Testis (tissue), 2 donors: ENCODE measurements at regions not wholly inside any gene's neighbourhood (a gene's known extent, or its start where the extent isn't known, plus 50 kb on each side); places are given as distances from the start of the nearest gene placed in this dataset.

ENCODE experiments used
- DNase-seq: peaks from one replicate; pipeline ENCODE4 v3.0.0-alpha.2; 2019
- H3K27ac ChIP-seq, 2 donors: fragments of 200-600 bp; sonication (generic); one replicate each; pipeline ENCODE4 v1.5.1; 2019
- H3K27me3 ChIP-seq: fragments of 200-600 bp; sonication (generic); one replicate; pipeline ENCODE4 v1.5.1; 2019
- H3K36me3 ChIP-seq: fragments of 200-600 bp; sonication (generic); one replicate; pipeline ENCODE4 v1.5.1; 2017; ENCODE audit warnings: low read depth; ENCODE audit errors: missing control alignments
- H3K4me1 ChIP-seq: fragments of 200-600 bp; sonication (generic); one replicate; pipeline ENCODE4 v1.5.1; 2019
- H3K4me3 ChIP-seq, 2 donors: fragments of 200-600 bp; sonication (generic); one replicate each; pipeline ENCODE4 v1.5.1; 2017 to 2019
- H3K9me3 ChIP-seq: fragments of 200-600 bp; sonication (generic); one replicate; pipeline ENCODE4 v1.5.1; 2017
- POLR2A ChIP-seq: fragments of 450-650 bp; IDR thresholded peaks from one replicate; pipeline ENCODE4 v1.6.1; 2017; ENCODE audit warnings: antibody characterized with exemption, mild to moderate bottlenecking, moderate library complexity
- WGBS, 2 donors: methylation state at CpG; one replicate each; pipeline ENCODE4 v1.1.5; 2018; 5-methylcytosine and 5-hydroxymethylcytosine counted together
- intact Hi-C: fragments of 100-400 bp; cut with DNase I; formaldehyde crosslinking; loops from one replicate; pipeline ENCODE4 v1.15.1; 2023; ENCODE audit warnings: low total_unique reads
- TF ChIP-seq, protein P1 (sequence below), 3 experiments: fragments of 450-650 bp in 2 of 3; fragments of 200-600 bp in 1 of 3; sonication (generic) in 1 of 3; IDR thresholded peaks; one replicate each; pipeline ENCODE4 v1.5.1; 2016 to 2019; ENCODE audit warnings: antibody characterized with exemption in 3 of 3, mild to moderate bottlenecking in 2 of 3, moderate library complexity in 1 of 3

DNA sequence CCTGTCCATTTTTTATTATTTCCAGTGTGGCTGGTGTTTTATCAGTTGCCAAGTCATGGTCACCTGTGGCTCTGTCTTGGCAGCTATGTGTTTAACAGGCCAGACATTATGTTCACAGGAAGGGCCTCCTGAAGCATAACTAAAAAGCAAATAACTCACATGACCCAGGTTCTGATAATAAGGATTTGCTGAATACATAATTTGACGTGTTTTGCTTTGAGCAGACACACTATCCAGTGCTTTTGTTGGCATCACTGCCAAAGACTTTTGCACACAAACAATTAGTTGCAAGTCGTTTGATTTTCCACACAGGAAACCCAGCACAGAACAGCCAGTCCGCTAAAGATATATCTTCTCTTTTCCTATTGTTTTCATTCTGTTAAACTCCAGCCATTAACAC is 173.6 kb downstream of the ARL4A start:
- Histone ChIP-seq H3K4me1 (no peaks in the 10 kb centered on the region), H3K27me3 (no peaks in the 10 kb centered on the region), H3K9me3 (no peaks in the 10 kb centered on the region), H3K4me3 (no peak overlapping the region), H3K36me3 (no peaks in the 10 kb centered on the region), H3K27ac (no peak overlapping the region)
- DNase-seq: no peak
- WGBS, 2 donors: 33 to 37% methylated on average over 3 of the region's 3 CpGs
- TF ChIP-seq, protein P1, sequence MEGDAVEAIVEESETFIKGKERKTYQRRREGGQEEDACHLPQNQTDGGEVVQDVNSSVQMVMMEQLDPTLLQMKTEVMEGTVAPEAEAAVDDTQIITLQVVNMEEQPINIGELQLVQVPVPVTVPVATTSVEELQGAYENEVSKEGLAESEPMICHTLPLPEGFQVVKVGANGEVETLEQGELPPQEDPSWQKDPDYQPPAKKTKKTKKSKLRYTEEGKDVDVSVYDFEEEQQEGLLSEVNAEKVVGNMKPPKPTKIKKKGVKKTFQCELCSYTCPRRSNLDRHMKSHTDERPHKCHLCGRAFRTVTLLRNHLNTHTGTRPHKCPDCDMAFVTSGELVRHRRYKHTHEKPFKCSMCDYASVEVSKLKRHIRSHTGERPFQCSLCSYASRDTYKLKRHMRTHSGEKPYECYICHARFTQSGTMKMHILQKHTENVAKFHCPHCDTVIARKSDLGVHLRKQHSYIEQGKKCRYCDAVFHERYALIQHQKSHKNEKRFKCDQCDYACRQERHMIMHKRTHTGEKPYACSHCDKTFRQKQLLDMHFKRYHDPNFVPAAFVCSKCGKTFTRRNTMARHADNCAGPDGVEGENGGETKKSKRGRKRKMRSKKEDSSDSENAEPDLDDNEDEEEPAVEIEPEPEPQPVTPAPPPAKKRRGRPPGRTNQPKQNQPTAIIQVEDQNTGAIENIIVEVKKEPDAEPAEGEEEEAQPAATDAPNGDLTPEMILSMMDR (IDR thresholded peaks at IDR 0.05): no peak
- no peak for TF ChIP-seq POLR2A
- intact Hi-C loops: no loop called here

DNA sequence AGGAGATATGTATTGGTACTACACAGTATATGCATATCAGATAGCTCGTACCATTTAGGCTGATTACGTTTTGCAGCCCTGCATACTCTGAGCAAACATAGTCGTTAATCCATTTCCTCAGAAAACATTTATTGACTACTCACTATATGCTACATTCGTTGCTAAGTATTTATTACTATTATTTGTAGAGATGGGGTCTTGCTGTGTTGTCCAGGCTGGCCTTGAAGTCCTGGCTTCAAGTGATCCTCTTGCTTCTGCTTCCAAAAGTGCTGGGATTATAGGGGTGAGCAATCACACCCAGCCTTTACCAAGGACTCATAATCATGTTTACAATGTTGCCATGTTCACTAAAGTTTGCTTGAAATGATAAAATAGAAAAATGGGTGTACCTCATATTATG is 174.7 kb downstream of the ARL4A start:
- Histone ChIP-seq H3K36me3 (no peaks in the 10 kb centered on the region), H3K27me3 (no peaks in the 10 kb centered on the region), H3K4me3 (no peak overlapping the region), H3K4me1 (no peaks in the 10 kb centered on the region), H3K27ac (no peak overlapping the region), H3K9me3 (no peaks in the 10 kb centered on the region)
- intact Hi-C loops: no loop called here
- DNase-seq: no peak
- TF ChIP-seq, protein P1 (IDR thresholded peaks at IDR 0.05): no peak
- TF ChIP-seq POLR2A: no peak
- WGBS, 2 donors: 80 to 95% methylated on average over 4 of the region's 4 CpGs

DNA sequence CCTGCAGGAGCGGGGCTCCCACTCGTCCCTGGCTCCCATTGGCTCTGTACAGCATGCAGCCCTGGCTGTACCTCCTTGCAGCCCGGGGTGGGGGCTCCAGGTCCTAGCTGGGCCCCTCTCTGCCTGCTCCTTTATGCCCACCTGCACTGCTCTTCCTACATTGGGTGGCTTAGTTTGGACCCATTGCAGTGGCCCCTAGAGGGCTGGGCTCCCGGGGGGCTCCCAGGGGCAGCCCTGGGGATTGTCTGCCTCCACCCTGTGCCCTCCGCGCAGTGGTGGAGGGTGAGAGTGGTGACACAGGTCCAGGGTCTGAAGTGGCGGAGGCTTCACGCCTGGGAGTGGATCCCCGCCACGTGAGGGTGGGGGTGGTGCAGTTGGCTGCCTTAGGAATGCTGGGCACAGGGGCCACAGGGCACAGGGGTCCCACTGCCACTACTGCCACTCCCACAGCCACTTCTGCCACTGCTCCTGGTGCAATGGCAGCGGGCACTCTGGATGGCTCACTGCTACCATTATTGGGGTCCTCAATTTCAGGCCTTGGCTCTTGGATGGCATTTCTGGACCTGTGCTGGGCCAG is 177.1 kb downstream of the ARL4A start:
- Histone ChIP-seq H3K4me1 (no peaks in the 10 kb centered on the region), H3K9me3 (no peaks in the 10 kb centered on the region), H3K36me3 (no peaks in the 10 kb centered on the region), H3K27me3 (no peaks in the 10 kb centered on the region), H3K4me3 (no peak overlapping the region), H3K27ac (no peak overlapping the region)
- 94 to 98% methylated on average over 6 to 11 of the region's 11 CpGs for WGBS, 2 donors
- DNase-seq: no peak
- TF ChIP-seq, protein P1 (IDR thresholded peaks at IDR 0.05): no peak
- TF ChIP-seq POLR2A: no peak
- intact Hi-C loops: no loop called here

DNA sequence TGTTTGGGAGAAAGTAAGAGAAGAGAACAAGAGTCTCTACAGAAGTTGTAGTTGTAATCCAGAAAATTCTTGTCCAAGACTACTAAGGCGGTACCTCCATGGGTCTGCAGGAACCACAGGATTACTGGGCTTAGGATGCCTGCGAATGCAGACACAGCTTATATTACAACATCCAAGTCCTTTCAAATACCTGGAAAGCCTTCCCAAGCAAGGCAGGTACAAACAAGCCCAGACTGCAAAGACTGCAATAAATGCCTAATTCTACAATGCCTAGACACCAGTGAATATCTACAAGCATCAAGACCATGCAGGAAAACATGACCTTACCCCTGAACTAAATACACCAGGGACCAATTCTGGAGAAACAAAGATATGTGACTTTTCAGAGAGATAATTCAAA is 178.2 kb downstream of the ARL4A start:
- Histone ChIP-seq H3K36me3 (no peaks in the 10 kb centered on the region), H3K27ac (no peak overlapping the region), H3K9me3 (no peaks in the 10 kb centered on the region), H3K4me1 (no peaks in the 10 kb centered on the region), H3K4me3 (no peak overlapping the region), H3K27me3 (no peaks in the 10 kb centered on the region)
- WGBS, 2 donors: 93 to 100% methylated on average over 2 of the region's 2 CpGs
- TF ChIP-seq POLR2A: no peak
- TF ChIP-seq, protein P1 (IDR thresholded peaks at IDR 0.05): no peak
- DNase-seq: no peak
- intact Hi-C loops: no loop called here

DNA sequence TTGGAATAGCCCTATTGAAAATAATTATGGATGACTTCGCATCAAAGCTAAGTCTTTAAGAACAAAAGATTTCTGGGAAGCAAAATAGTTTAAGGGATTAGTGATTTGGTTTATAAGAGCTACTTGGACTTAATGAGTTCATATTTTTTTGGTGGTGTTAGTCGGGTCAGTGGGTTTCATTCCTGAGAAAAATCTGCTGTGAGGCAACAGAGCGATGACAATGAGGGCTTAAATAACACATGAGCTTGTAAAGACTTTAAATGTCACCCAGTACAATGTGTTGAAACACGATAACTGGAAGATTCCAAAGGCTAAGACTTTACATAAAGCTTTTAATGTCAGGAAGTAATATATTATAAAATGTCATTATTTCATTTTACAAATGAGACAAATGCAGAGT is 178.8 kb downstream of the ARL4A start:
- Histone ChIP-seq H3K36me3 (no peaks in the 10 kb centered on the region), H3K9me3 (no peaks in the 10 kb centered on the region), H3K4me3 (no peak overlapping the region), H3K27me3 (no peaks in the 10 kb centered on the region), H3K27ac (no peak overlapping the region), H3K4me1 (no peaks in the 10 kb centered on the region)
- no peak for TF ChIP-seq POLR2A
- TF ChIP-seq, protein P1 (IDR thresholded peaks at IDR 0.05): no peak
- DNase-seq: no peak
- intact Hi-C loops: no loop called here
- 91 to 93% methylated on average over 4 of the region's 4 CpGs for WGBS, 2 donors
